ENCODE measurements at regions not wholly inside any gene's neighbourhood (a gene's known extent, or its start where the extent isn't known, plus 50 kb on each side); places are given as distances from the start of the nearest gene placed in this dataset.

- no peak for TF ChIP-seq CTCF (IDR thresholded peaks at IDR 0.05)
- TF ChIP-seq POLR2AphosphoS5 (IDR thresholded peaks at IDR 0.05) = no peak
- no peak for TF ChIP-seq POLR2A (IDR thresholded peaks at IDR 0.05)
Measured at GRCh38 chr12:132393991-132394949, 64.9 kb upstream of the GALNT9 start.
